Trophoblast cell (in vitro differentiated cells and primary cell): ENCODE measurements at regions not wholly inside any gene's neighbourhood (a gene's known extent, or its start where the extent isn't known, plus 50 kb on each side); places are given as distances from the start of the nearest gene placed in this dataset.

Experiments used
- DNase-seq, 2 donors: peaks; one replicate each; pipeline ENCODE4 v3.0.0-alpha.2; 2016
- H2AFZ ChIP-seq: 2 replicates; pipeline ENCODE4 v1.6.1; 2013; ENCODE audit warnings: low read length, moderate library complexity, mild to moderate bottlenecking; ENCODE audit not compliant: insufficient read depth, poor library complexity
- H2AK5ac ChIP-seq: 2 replicates; pipeline ENCODE4 v1.6.1; 2013; ENCODE audit warnings: mild to moderate bottlenecking, low read length
- H2BK120ac ChIP-seq: 2 replicates; pipeline ENCODE4 v1.6.1; 2013; ENCODE audit warnings: low read length, mild to moderate bottlenecking, moderate library complexity; ENCODE audit not compliant: insufficient read depth, poor library complexity
- H2BK12ac ChIP-seq: 2 replicates; pipeline ENCODE4 v1.6.1; 2013; ENCODE audit warnings: mild to moderate bottlenecking, low read length, moderate library complexity
- H2BK5ac ChIP-seq: 2 replicates; pipeline ENCODE4 v1.6.1; 2013; ENCODE audit warnings: low read length, low read depth, moderate library complexity, mild to moderate bottlenecking; ENCODE audit not compliant: poor library complexity
- H3K14ac ChIP-seq: 2 replicates; pipeline ENCODE4 v1.6.1; 2013; ENCODE audit warnings: mild to moderate bottlenecking, low read length
- H3K18ac ChIP-seq: 2 replicates; pipeline ENCODE4 v1.6.1; 2013; ENCODE audit warnings: mild to moderate bottlenecking, low read length
- H3K23ac ChIP-seq: 2 replicates; pipeline ENCODE4 v1.6.1; 2013; ENCODE audit warnings: low read length
- H3K27ac ChIP-seq: 2 replicates; pipeline ENCODE4 v1.5.1; 2013; ENCODE audit warnings: low read depth, mild to moderate bottlenecking, inconsistent platforms, low read length, moderate library complexity
- H3K27me3 ChIP-seq: 2 replicates; pipeline ENCODE4 v1.6.1; 2013; ENCODE audit warnings: inconsistent platforms, mild to moderate bottlenecking, low read length, moderate library complexity; ENCODE audit not compliant: insufficient read depth
- H3K36me3 ChIP-seq, 2 experiments: 1 replicate in 1 of 2; 2 replicates in 1 of 2; pipeline ENCODE4 v1.6.1; 2013; ENCODE audit warnings: low read length in 2 of 2, mild to moderate bottlenecking in 2 of 2, moderate library complexity in 1 of 2; ENCODE audit not compliant: insufficient read depth in 2 of 2, control insufficient read depth in 1 of 2
- H3K4ac ChIP-seq: 2 replicates; pipeline ENCODE4 v1.6.1; 2013; ENCODE audit warnings: low read depth, mild to moderate bottlenecking, low read length, moderate library complexity
- H3K4me1 ChIP-seq, 2 experiments: 1 replicate in 1 of 2; 2 replicates in 1 of 2; pipeline ENCODE4 v1.6.1; 2013; ENCODE audit warnings: low read length in 2 of 2, mild to moderate bottlenecking in 2 of 2, moderate library complexity in 1 of 2; ENCODE audit not compliant: insufficient read depth in 2 of 2, control insufficient read depth in 1 of 2
- H3K4me2 ChIP-seq: 2 replicates; pipeline ENCODE4 v1.6.1; 2013; ENCODE audit warnings: inconsistent platforms, mild to moderate bottlenecking, low read length, moderate library complexity
- H3K4me3 ChIP-seq: 2 replicates; pipeline ENCODE4 v1.5.1; 2013; ENCODE audit warnings: mild to moderate bottlenecking, low read depth, low read length, inconsistent platforms
- H3K79me1 ChIP-seq: one replicate; pipeline ENCODE4 v1.6.1; 2013; ENCODE audit warnings: low read length
- H3K79me2 ChIP-seq: 2 replicates; pipeline ENCODE4 v1.6.1; 2013; ENCODE audit warnings: low read length, mild to moderate bottlenecking; ENCODE audit not compliant: control insufficient read depth, insufficient read depth, poor library complexity
- H3K9ac ChIP-seq: 2 replicates; pipeline ENCODE4 v1.6.1; 2013; ENCODE audit warnings: mild to moderate bottlenecking, low read length
- H3K9me3 ChIP-seq: 2 replicates; pipeline ENCODE4 v1.6.1; 2013; ENCODE audit warnings: low read depth, mild to moderate bottlenecking, control low read depth, inconsistent platforms, low read length; ENCODE audit not compliant: insufficient read depth
- H4K12ac ChIP-seq: 2 replicates; pipeline ENCODE4 v1.6.1; 2013; ENCODE audit warnings: low read depth, mild to moderate bottlenecking, low read length, moderate library complexity
- H4K8ac ChIP-seq: 2 replicates; pipeline ENCODE4 v1.6.1; 2013; ENCODE audit warnings: low read depth, mild to moderate bottlenecking, low read length, moderate library complexity
- H4K91ac ChIP-seq: one replicate; pipeline ENCODE4 v1.6.1; 2013; ENCODE audit warnings: low read depth, mild to moderate bottlenecking, low read length, moderate library complexity
- WGBS: extraction: QIAGEN DNeasy Blood & Tissue Kit; methylation state at CpG from one replicate; pipeline ENCODE4 v1.1.7; 2013; ENCODE audit warnings: missing lambda C conversion rate; ENCODE audit not compliant: insufficient read length, insufficient coverage; ENCODE audit errors: extremely low coverage; 5-methylcytosine and 5-hydroxymethylcytosine counted together

DNA sequence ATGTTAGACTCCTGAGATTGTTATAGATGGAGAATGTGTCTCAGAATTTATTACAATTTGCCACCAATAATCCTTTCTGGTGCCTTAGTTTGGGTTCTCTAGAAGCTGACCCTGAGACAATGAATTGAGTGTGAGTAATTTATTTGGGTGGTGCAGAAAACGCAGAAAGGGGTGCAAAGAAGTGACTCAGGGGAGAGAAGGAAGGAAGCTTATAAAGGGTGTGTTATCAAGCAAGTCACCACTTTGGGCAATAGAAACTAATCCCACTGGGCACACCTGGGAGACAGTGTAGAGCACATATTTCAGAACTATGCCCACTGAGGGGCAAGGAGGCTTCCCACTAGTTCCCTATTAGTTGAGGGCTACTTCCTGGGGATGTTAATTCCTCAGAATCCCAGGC lies 320.6 kb downstream of the MID1IP1 start:
- Histone ChIP-seq H2AFZ (no peak overlapping the region), H3K4me3 (no peak overlapping the region), H2BK12ac (no peak overlapping the region), H3K4me1 (no peaks in the 10 kb centered on the region), H2AK5ac (no peak overlapping the region), H3K9me3 (no peaks in the 10 kb centered on the region), H3K4me2 (no peak overlapping the region), H3K36me3 (no peaks in the 10 kb centered on the region), H3K79me1 (no peaks in the 10 kb centered on the region), H3K9ac (no peak overlapping the region), H3K18ac (no peak overlapping the region), H3K4ac (no peak overlapping the region), H3K14ac (no peak overlapping the region), H4K8ac (no peak overlapping the region), H3K79me2 (no peaks in the 10 kb centered on the region), H3K27ac (no peak overlapping the region), H2BK5ac (no peak overlapping the region), H4K91ac (no peak overlapping the region), H3K27me3 (no peaks in the 10 kb centered on the region), H2BK120ac (no peak overlapping the region), H3K23ac (no peak overlapping the region), H4K12ac (no peak overlapping the region)
- DNase-seq: no peak
- WGBS: no CpG with 5 or more reads among the region's 1 CpG

DNA sequence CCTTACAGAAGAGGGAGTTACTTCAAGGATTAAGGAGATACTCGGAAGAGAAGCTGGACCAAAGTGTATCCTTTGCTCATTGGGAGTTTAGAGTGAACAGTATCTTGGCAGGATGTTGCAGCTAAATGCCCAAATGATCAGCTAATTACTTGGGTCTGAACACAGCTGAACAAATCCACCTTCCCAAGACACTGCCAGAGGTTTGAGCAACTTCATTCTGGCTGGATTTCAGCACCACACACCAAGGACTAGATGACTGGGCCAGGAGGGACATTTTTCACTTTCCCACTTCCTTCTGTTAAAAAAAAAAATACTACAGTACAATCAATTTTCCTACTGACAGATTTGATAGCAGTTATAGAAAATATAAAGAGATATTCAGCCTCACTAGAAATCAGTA lies 324.6 kb downstream of the MID1IP1 start:
- H3K27ac ChIP-seq: no peak overlapping the region
- H2AK5ac ChIP-seq: no peak overlapping the region
- H3K4me2 ChIP-seq: no peak overlapping the region
- no peaks in the 10 kb centered on the region for H3K4me1 ChIP-seq
- no peak overlapping the region for H2AFZ ChIP-seq
- H3K23ac ChIP-seq: no peak overlapping the region
- H3K18ac ChIP-seq: no peak overlapping the region
- no peak overlapping the region for H2BK120ac ChIP-seq
- H3K27me3 ChIP-seq: no peaks in the 10 kb centered on the region
- H2BK5ac ChIP-seq: no peak overlapping the region
- no peaks in the 10 kb centered on the region for H3K9me3 ChIP-seq
- DNase-seq: no peak
- H2BK12ac ChIP-seq: no peak overlapping the region
- no peak overlapping the region for H3K4me3 ChIP-seq
- whole genome bisulfite sequencing: no CpG with 5 or more reads among the region's 1 CpG
- no peak overlapping the region for H3K9ac ChIP-seq
- no peaks in the 10 kb centered on the region for H3K79me2 ChIP-seq
- no peak overlapping the region for H4K8ac ChIP-seq
- H3K79me1 ChIP-seq: no peaks in the 10 kb centered on the region
- no peak overlapping the region for H4K12ac ChIP-seq
- no peaks in the 10 kb centered on the region for H3K36me3 ChIP-seq
- H3K14ac ChIP-seq: no peak overlapping the region
- no peak overlapping the region for H3K4ac ChIP-seq
- no peak overlapping the region for H4K91ac ChIP-seq

- Histone ChIP-seq H3K4ac (no peak overlapping the region), H3K36me3 (no peaks in the 10 kb centered on the region), H2AFZ (no peak overlapping the region), H3K27ac (no peak overlapping the region), H3K14ac (no peak overlapping the region), H4K91ac (no peak overlapping the region), H2BK12ac (no peak overlapping the region), H3K23ac (no peak overlapping the region), H3K4me2 (no peak overlapping the region), H3K79me2 (no peaks in the 10 kb centered on the region), H3K9me3 (no peaks in the 10 kb centered on the region), H3K9ac (no peak overlapping the region), H2AK5ac (no peak overlapping the region), H3K4me3 (no peak overlapping the region), H4K8ac (no peak overlapping the region), H2BK120ac (no peak overlapping the region), H2BK5ac (no peak overlapping the region), H3K18ac (no peak overlapping the region), H3K27me3 (no peaks in the 10 kb centered on the region), H3K4me1 (no peaks in the 10 kb centered on the region), H3K79me1 (no peaks in the 10 kb centered on the region), H4K12ac (no peak overlapping the region)
- no CpG with 5 or more reads among the region's 2 CpGs for WGBS
- peak in 1 of 2 donors; percentile 16 for DNase-seq
These were observed 332.7 kb downstream of the MID1IP1 start for GRCh38 chrX:39133971-39134370.

- Histone ChIP-seq H4K12ac (no peak overlapping the region), H2AFZ (no peak overlapping the region)
These were observed 336.2 kb downstream of the MID1IP1 start for GRCh38 chrX:39137363-39137954.

More at GRCh38 chrX:39137363-39137954, 336.2 kb downstream of the MID1IP1 start:
- Histone ChIP-seq H2AK5ac (no peak overlapping the region), H3K4me2 (no peak overlapping the region), H4K8ac (no peak overlapping the region), H3K27me3 (no peaks in the 10 kb centered on the region), H3K9me3 (no peaks in the 10 kb centered on the region), H3K27ac (no peak overlapping the region), H3K9ac (no peak overlapping the region), H3K79me2 (no peaks in the 10 kb centered on the region), H3K4ac (no peak overlapping the region), H2BK12ac (no peak overlapping the region), H3K4me1 (no peaks in the 10 kb centered on the region), H3K36me3 (no peaks in the 10 kb centered on the region), H3K4me3 (no peak overlapping the region), H2BK5ac (no peak overlapping the region), H3K23ac (no peak overlapping the region), H2BK120ac (no peak overlapping the region), H4K91ac (no peak overlapping the region), H3K79me1 (no peaks in the 10 kb centered on the region), H3K14ac (no peak overlapping the region), H3K18ac (no peak overlapping the region)
- no peak for DNase-seq
- WGBS: no CpG with 5 or more reads among the region's 3 CpGs
